ENCODE measurements at regions not wholly inside any gene's neighbourhood (a gene's known extent, or its start where the extent isn't known, plus 50 kb on each side); places are given as distances from the start of the nearest gene placed in this dataset.

GRCh38 chr1:168400139-168400538, 119.5 kb downstream of the TBX19 start:
- H3K27me3 ChIP-seq (ENCODE audit: control insufficient read depth, insufficient read depth, low read length), result peaks cover 4% of the 10 kb centered on the region
- ChIA-PET POLR2A (ENCODE audit: unreplicated experiment) (no interaction called here), CTCF (no interaction called here)
- no peak overlapping the region for H3K56ac ChIP-seq (ENCODE audit: extremely low read depth, insufficient read depth, low read length)
- no peak overlapping the region for H3K4me2 ChIP-seq (ENCODE audit: low read depth, low read length)
- no peak overlapping the region for H3K4me3 ChIP-seq (ENCODE audit: insufficient read depth, low read depth, low read length)
- H2BK15ac ChIP-seq (ENCODE audit: low read depth, low read length), result no peak overlapping the region
- H3K9ac ChIP-seq (ENCODE audit: low read depth, low read length), result no peak overlapping the region
- no peaks in the 10 kb centered on the region for H3K79me1 ChIP-seq (ENCODE audit: low read depth in 1 of 2, low read length in 2 of 2)
- no peak overlapping the region for H3K23ac ChIP-seq (ENCODE audit: low read depth, low read length)
- H3K14ac ChIP-seq (replicated peaks; ENCODE audit: low read depth, low read length), result no peak overlapping the region
- H3K27ac ChIP-seq (ENCODE audit: insufficient read depth, low read length), result no peak overlapping the region
- no peak overlapping the region for H4K91ac ChIP-seq (ENCODE audit: insufficient read depth, low read depth, low read length)
- no peak overlapping the region for H2BK5ac ChIP-seq (ENCODE audit: low read depth, low read length, poor library complexity, severe bottlenecking)
- dilution Hi-C loops (cut with HindIII; ENCODE audit: low sequenced_read_pairs, unreplicated experiment), result no loop called here
- no peak overlapping the region for H2AK5ac ChIP-seq (ENCODE audit: low read depth, low read length)
- H4K8ac ChIP-seq (ENCODE audit: low read depth in 2 of 2, low read length in 2 of 2), result no peak overlapping the region
- no CpG with 5 or more reads among the region's 1 CpG for WGBS, 2 experiments (ENCODE audit: extremely low coverage in 2 of 2, insufficient read length in 1 of 2)
- ATAC-seq (ENCODE audit: low read depth), result no peak
- no peaks in the 10 kb centered on the region for H4K20me1 ChIP-seq (ENCODE audit: insufficient read depth, low read length)
- no peaks in the 10 kb centered on the region for H3K9me1 ChIP-seq (ENCODE audit: insufficient read depth, low read length)
- H3K18ac ChIP-seq (ENCODE audit: low read depth, low read length), result no peak overlapping the region
- no peaks in the 10 kb centered on the region for H3K9me3 ChIP-seq (ENCODE audit: control insufficient read depth, insufficient read depth, low read length)
- H3K36me3 ChIP-seq (ENCODE audit: control insufficient read depth, insufficient read depth, low read length), result no peaks in the 10 kb centered on the region
- in situ Hi-C loops (cut with MboI; ENCODE audit: low sequenced_read_pairs), result no loop called here
- H2BK20ac ChIP-seq (ENCODE audit: low read depth, low read length), result no peak overlapping the region
- H3K4me1 ChIP-seq (ENCODE audit: control insufficient read depth, insufficient read depth, low read length), result no peaks in the 10 kb centered on the region
- H4K5ac ChIP-seq (ENCODE audit: low read depth, low read length), result no peak overlapping the region
- no peak overlapping the region for H2AFZ ChIP-seq (replicated peaks; ENCODE audit: low read length, poor library complexity)
- H3K4ac ChIP-seq (ENCODE audit: low read depth, low read length), result no peak overlapping the region
- H2BK120ac ChIP-seq (ENCODE audit: low read depth, low read length), result no peak overlapping the region
- no peak for TF ChIP-seq BHLHE40 (IDR thresholded peaks at IDR 0.05; ENCODE audit: low read depth, low read length)
- TF ChIP-seq CHD1 (IDR thresholded peaks at IDR 0.05; ENCODE audit: low read depth, low read length), result no peak
- no peak for TF ChIP-seq MAFK (IDR thresholded peaks at IDR 0.05; ENCODE audit: low read depth, low read length)
- no peak for TF ChIP-seq USF2 (IDR thresholded peaks at IDR 0.05; ENCODE audit: low read depth, low read length)
- no peak for TF ChIP-seq SMC3 (IDR thresholded peaks at IDR 0.05; ENCODE audit: low read depth, low read length)
- no peak for TF ChIP-seq ELK1 (IDR thresholded peaks at IDR 0.05; ENCODE audit: borderline replicate concordance, low read depth, low read length)
- no peak for TF ChIP-seq RFX5 (IDR thresholded peaks at IDR 0.05; ENCODE audit: low read depth, low read length)
- no peak for TF ChIP-seq NFE2L2 (IDR thresholded peaks at IDR 0.05; ENCODE audit: low read depth, low read length)
- no peak for TF ChIP-seq CTCF (conservative IDR thresholded peaks at IDR 0.05; ENCODE audit: low read depth, low read length)
- TF ChIP-seq RCOR1 (IDR thresholded peaks at IDR 0.05; ENCODE audit: insufficient replicate concordance, low read length), result no peak
- no peak for TF ChIP-seq CEBPB (IDR thresholded peaks at IDR 0.05; ENCODE audit: low read depth, low read length)
- TF ChIP-seq MAZ (IDR thresholded peaks at IDR 0.05; ENCODE audit: borderline replicate concordance, low read depth, low read length), result no peak
- TF ChIP-seq RAD21 (IDR thresholded peaks at IDR 0.05; ENCODE audit: low read length), result no peak
- intact Hi-C loops (cut with micrococcal nuclease), result no loop called here
- DNase-seq, result no peak
- BruUV-seq (replicated peaks), result no TSS peak
- no peak overlapping the region for H2AK9ac ChIP-seq (replicated peaks; ENCODE audit: low read depth, low read length, poor library complexity)
